Adrenal gland (tissue), 5 donors: ENCODE measurements at regions not wholly inside any gene's neighbourhood (a gene's known extent, or its start where the extent isn't known, plus 50 kb on each side); places are given as distances from the start of the nearest gene placed in this dataset.

Source experiments
- CTCF ChIP-seq, 6 experiments: fragments of 450-650 bp in 4 of 6; fragments of 200-600 bp in 2 of 6; sonication (generic) in 1 of 6; IDR thresholded peaks; 1 replicate in 5 of 6; 2 replicates in 1 of 6; pipeline versions ENCODE4 v1.5.1 to v1.8.0; 2016 to 2021; ENCODE audit warnings: antibody characterized with exemption in 6 of 6, mild to moderate bottlenecking in 2 of 6, moderate library complexity in 1 of 6
- POLR2A ChIP-seq, 2 donors: fragments of 450-650 bp; IDR thresholded peaks; one replicate each; pipeline ENCODE4 v1.6.1; 2017; ENCODE audit warnings: antibody characterized with exemption in 2 of 2, mild to moderate bottlenecking in 2 of 2, moderate library complexity in 1 of 2
- donor health status: DM: no; HTN: no; CAD: no.

GRCh38 chr7:73918926-73919693, 58.2 kb downstream of the TMEM270 start:
- TF ChIP-seq CTCF (IDR thresholded peaks at IDR 0.05) (no peak), POLR2A (IDR thresholded peaks at IDR 0.05) (no peak)
